ENCODE measurements at regions not wholly inside any gene's neighbourhood (a gene's known extent, or its start where the extent isn't known, plus 50 kb on each side); places are given as distances from the start of the nearest gene placed in this dataset.

- Mint-ChIP-seq H3K27ac (0 out of 7 replicates have a peak overlapping the region, but pooled peaks of 1 of the 3 experiments have one; percentile 14), H3K36me3 (ENCODE audit: insufficient read depth in 1 of 3, low read depth in 3 of 3) (no peaks in the 10 kb centered on the region), H3K9me3 (no peaks in the 10 kb centered on the region), H3K4me1 (0 out of 4 replicates have a peak, but pooled peaks cover 0 to 3% of the 10 kb centered on the region in 2 experiments), H3K27me3 (ENCODE audit: low read depth) (no peaks in the 10 kb centered on the region), H3K4me3 (no peak overlapping the region)
- no peak for TF ChIP-seq CTCF (conservative IDR thresholded peaks at IDR 0.05)
- WGBS (ENCODE audit: extremely low coverage, insufficient read length, low lambda C conversion rate): no CpG with 5 or more reads among the region's 1 CpG
- H3K23me2 ChIP-seq (ENCODE audit: insufficient read length, low read depth, low read length, poor library complexity, severe bottlenecking): no peaks in the 10 kb centered on the region
- no peak overlapping the region for H2BK15ac ChIP-seq (ENCODE audit: low read depth, low read length)
- H2AK5ac ChIP-seq (ENCODE audit: insufficient read length, low read length): no peak overlapping the region
- no peak overlapping the region for H3K14ac ChIP-seq (ENCODE audit: insufficient read depth, low read length)
- H3K9me3 ChIP-seq (ENCODE audit: control insufficient read depth, low read depth, low read length): no peaks in the 10 kb centered on the region
- no peak overlapping the region for H2BK120ac ChIP-seq (ENCODE audit: low read depth, low read length, poor library complexity, severe bottlenecking)
- H3K4me1 ChIP-seq (ENCODE audit: insufficient read depth, low read length): no peaks in the 10 kb centered on the region
- no peak overlapping the region for H3K23ac ChIP-seq (ENCODE audit: insufficient read length, low read depth, low read length)
- H3K4ac ChIP-seq (ENCODE audit: low read depth, low read length): no peak overlapping the region
- no peak overlapping the region for H2BK20ac ChIP-seq (ENCODE audit: low read depth, low read length, poor library complexity, severe bottlenecking)
- no peak overlapping the region for H3K9ac ChIP-seq (ENCODE audit: extremely low read depth, insufficient read length, low read length)
- H4K20me1 ChIP-seq (ENCODE audit: control insufficient read depth, insufficient read depth, insufficient read length): no peaks in the 10 kb centered on the region
- H3K79me2 ChIP-seq (ENCODE audit: insufficient read depth, low read length): no peaks in the 10 kb centered on the region
- no peak for DNase-seq
- no peak overlapping the region for H3K4me2 ChIP-seq (ENCODE audit: insufficient read depth, insufficient read length, low read length)
- H3K79me1 ChIP-seq (ENCODE audit: insufficient read depth, low read depth, low read length, poor library complexity, severe bottlenecking): no peaks in the 10 kb centered on the region
- H4K91ac ChIP-seq (ENCODE audit: insufficient read length, low read depth, low read length): no peak overlapping the region
- no peak overlapping the region for H4K8ac ChIP-seq (replicated peaks; ENCODE audit: insufficient read length, low read depth, low read length)
- no peak overlapping the region for H4K5ac ChIP-seq (ENCODE audit: insufficient read length, low read depth, low read length)
- H3K56ac ChIP-seq (ENCODE audit: insufficient read length, low read depth, low read length): no peak overlapping the region
- no peak overlapping the region for H3K18ac ChIP-seq (ENCODE audit: insufficient read length, low read depth, low read length)
- no peak overlapping the region for H2AFZ ChIP-seq (ENCODE audit: low read length)
- H2BK12ac ChIP-seq (ENCODE audit: insufficient read length, low read depth, low read length): no peak overlapping the region
- no peak overlapping the region for H2BK5ac ChIP-seq (ENCODE audit: insufficient read length, low read length)
- H3T11ph ChIP-seq (ENCODE audit: low read length): no peak overlapping the region
- no peaks in the 10 kb centered on the region for H3K27me3 ChIP-seq (ENCODE audit: insufficient read depth, low read length)
- H3K27ac ChIP-seq (ENCODE audit: insufficient read length, low read depth, low read length): no peak overlapping the region
These were observed 565.0 kb downstream of the TMEM135 start for GRCh38 chr11:87602776-87603175.

Data from H9 (cell line).